Upper lobe of left lung (tissue), 6 donors: ENCODE measurements at regions not wholly inside any gene's neighbourhood (a gene's known extent, or its start where the extent isn't known, plus 50 kb on each side); places are given as distances from the start of the nearest gene placed in this dataset.

Experiments used
- ATAC-seq, 2 donors: fragments of 200-7000 bp; cut with Tn5 transposase; one replicate each; pipeline ENCODE4 v1.9.1; 2022; ENCODE audit warnings: mild to moderate bottlenecking in 2 of 2, moderate library complexity in 2 of 2; ENCODE audit not compliant: low FRiP score in 2 of 2
- DNase-seq, 2 donors: peaks; one replicate each; pipeline ENCODE4 v3.0.0-alpha.2; 2019 to 2020
- H3K27ac ChIP-seq, 4 donors: fragments of 200-600 bp; sonication (generic); one replicate each; pipeline ENCODE4 v1.5.1; 2016 to 2019
- H3K27me3 ChIP-seq, 4 donors: fragments of 200-600 bp; sonication (generic); one replicate each; pipeline ENCODE4 v1.5.1; 2017 to 2019
- H3K36me3 ChIP-seq, 4 donors: fragments of 200-600 bp; sonication (generic); one replicate each; pipeline ENCODE4 v1.5.1; 2016 to 2019
- H3K4me1 ChIP-seq, 4 donors: fragments of 200-600 bp; sonication (generic); one replicate each; pipeline ENCODE4 v1.5.1; 2018 to 2019
- H3K4me3 ChIP-seq, 4 donors: fragments of 200-600 bp; sonication (generic); one replicate each; pipeline ENCODE4 v1.5.1; 2017 to 2019; ENCODE audit warnings: mild to moderate bottlenecking in 2 of 4, moderate library complexity in 1 of 4
- H3K9me3 ChIP-seq, 4 donors: fragments of 200-600 bp; sonication (generic); one replicate each; pipeline ENCODE4 v1.5.1; 2018 to 2019
- CTCF ChIP-seq, 6 experiments: fragments of 450-650 bp in 4 of 6; fragments of 200-600 bp in 2 of 6; sonication (generic) in 2 of 6; IDR thresholded peaks; one replicate each; pipeline ENCODE4 v1.5.1; 2016 to 2019; ENCODE audit warnings: antibody characterized with exemption in 6 of 6
- EP300 ChIP-seq, 4 donors: sonication (generic); formaldehyde crosslinking; IDR thresholded peaks; one replicate each; pipeline ENCODE4 v1.5.1; 2017; ENCODE audit warnings: antibody characterized with exemption in 4 of 4, control low read depth in 2 of 4
- POLR2A ChIP-seq, 4 donors: fragments of 450-650 bp; IDR thresholded peaks; one replicate each; pipeline ENCODE4 v1.5.1; 2016 to 2017; ENCODE audit warnings: antibody characterized with exemption in 4 of 4, mild to moderate bottlenecking in 2 of 4
- POLR2AphosphoS5 ChIP-seq, 2 donors: sonication (generic); formaldehyde crosslinking; IDR thresholded peaks; one replicate each; pipeline ENCODE4 v1.5.1; 2017; ENCODE audit warnings: antibody characterized with exemption in 2 of 2
- WGBS, 2 donors: methylation state at CpG; one replicate each; pipeline ENCODE4 v1.1.5; 2017 to 2018; 5-methylcytosine and 5-hydroxymethylcytosine counted together
- donor health status: DM: no; HTN: no; CAD: no; lungs with moderate emphysema.
- donor health status: DM: no; HTN: yes; CAD: no; lungs with severe emphysema.

DNA sequence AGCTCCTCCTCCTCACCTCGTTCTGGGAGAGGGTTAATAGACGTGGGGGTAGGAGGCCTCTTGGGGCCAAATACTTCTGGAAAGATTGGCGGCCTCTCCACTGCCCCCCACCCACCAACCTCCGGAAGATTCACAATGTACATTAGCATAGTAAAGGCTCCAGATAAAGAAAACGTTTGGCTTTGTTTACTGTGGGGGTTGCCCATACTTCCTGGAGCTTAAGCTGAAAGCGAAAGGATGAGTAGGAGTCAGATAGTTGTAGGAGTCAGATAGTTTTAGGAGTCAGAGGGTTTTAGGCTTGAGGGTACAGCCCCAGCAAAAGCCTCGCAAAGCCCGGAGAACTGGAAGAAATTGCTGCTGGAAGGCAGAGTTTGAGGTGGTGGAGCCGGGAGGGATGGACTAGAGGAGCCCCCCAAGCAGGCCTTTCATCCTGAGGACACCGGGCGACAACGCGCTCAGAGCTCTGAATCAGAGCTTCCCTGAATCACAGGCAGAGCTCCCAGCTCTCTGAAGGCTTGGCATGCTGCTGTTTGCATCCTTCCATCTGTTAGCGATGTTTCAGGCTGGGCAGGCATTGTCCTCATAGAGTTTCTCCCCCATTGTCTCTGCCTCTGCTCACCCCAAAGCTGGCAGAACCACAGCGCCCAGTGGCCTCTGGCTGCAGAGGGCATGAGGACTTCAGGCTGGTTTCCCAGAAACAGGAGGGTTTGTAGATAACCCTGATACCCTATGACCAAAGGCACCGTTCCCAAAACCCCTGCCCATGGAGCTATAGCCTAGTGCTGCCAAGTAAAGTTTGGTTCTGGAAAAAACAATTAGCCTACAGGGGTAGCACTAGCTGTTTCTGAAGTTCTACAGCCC lies 280.7 kb downstream of the BCOR start:
- H3K27ac ChIP-seq = peak overlapping the region in 1 of 4 donors; percentile 53
- ATAC-seq (no peak), DNase-seq (no peak)
- WGBS, 2 donors = 31 to 38% methylated on average over 14 to 16 of the region's 16 CpGs
- H3K9me3 ChIP-seq = peaks cover 0 to 11% (median 0%) of the 10 kb centered on the region in 4 donors
- peaks cover 8 to 23% (median 12%) of the 10 kb centered on the region in 4 donors for H3K4me1 ChIP-seq
- H3K27me3 ChIP-seq = peaks cover 0 to 12% (median 0%) of the 10 kb centered on the region in 4 donors
- no peak for TF ChIP-seq EP300 (IDR thresholded peaks at IDR 0.05)
- no peak for TF ChIP-seq CTCF (IDR thresholded peaks at IDR 0.05)
- no peak for TF ChIP-seq POLR2A (IDR thresholded peaks at IDR 0.05)
- no peak overlapping the region for H3K4me3 ChIP-seq
- H3K36me3 ChIP-seq = no peaks in the 10 kb centered on the region

DNA sequence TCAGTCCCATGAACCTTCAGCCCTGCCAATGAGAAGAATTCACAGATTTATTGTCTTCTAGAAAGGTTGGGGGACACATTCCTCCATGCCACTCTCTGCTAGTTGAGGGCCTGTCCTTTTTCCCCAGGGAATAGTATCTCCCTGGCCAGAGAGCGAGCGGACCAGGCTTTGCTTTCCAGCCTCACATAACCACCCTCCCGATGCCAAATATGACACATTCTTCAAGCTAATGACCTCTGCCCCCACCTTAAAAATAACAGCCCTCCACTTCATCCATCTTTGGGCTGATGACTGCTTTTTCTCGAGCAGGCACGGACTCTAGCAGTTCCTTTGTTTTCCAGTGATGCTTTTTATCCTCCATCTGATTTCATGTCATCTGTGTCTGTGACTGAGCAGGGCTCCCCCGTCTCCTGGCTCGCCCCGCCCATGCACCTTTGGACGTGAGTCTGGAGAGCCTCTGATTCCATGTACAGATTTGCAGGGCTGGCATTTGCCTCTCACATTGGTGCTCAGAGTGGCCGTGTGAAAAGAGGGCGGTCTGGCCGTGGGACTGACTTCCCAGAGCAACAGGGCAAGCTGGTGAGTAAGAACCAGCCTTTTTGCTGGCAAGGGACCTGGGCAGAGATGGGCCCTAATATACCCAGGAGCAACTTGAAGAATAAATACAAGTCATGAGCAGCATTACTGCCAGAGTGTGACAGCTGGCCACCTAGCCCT lies 279.8 kb downstream of the BCOR start:
- ATAC-seq (no peak), DNase-seq (no peak)
- H3K4me3 ChIP-seq = no peak overlapping the region
- no peak overlapping the region for H3K27ac ChIP-seq
- H3K36me3 ChIP-seq = no peaks in the 10 kb centered on the region
- WGBS, 2 donors = 59 to 80% methylated on average over 9 to 12 of the region's 12 CpGs
- peaks cover 8 to 23% (median 12%) of the 10 kb centered on the region in 4 donors for H3K4me1 ChIP-seq
- peaks cover 0 to 17% (median 0%) of the 10 kb centered on the region in 4 donors for H3K9me3 ChIP-seq
- peaks cover 0 to 12% (median 0%) of the 10 kb centered on the region in 4 donors for H3K27me3 ChIP-seq
- no peak for TF ChIP-seq EP300 (IDR thresholded peaks at IDR 0.05)

DNA sequence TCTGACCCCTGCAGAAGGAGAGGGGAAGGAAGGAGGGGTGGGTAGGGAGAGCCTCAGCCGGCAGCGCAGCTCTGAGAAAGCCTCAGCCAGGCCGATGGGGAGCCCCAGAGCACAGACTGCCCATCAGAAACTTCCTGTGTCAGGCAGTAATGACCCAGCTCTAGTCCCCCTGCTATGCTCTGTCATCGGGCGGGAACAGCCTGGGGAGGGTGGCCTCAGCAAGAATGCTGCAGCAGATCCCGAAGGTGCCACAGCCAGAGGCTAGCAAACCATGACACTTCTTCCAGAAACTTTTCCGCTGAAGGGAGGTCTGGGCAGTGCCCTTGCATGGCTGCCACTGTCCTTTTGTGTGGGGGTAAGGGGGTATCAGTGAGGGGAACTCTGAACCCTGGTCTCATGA lies 279.0 kb downstream of the BCOR start:
- no peak for DNase-seq
- no peak for ATAC-seq
- H3K4me1 ChIP-seq = peaks cover 8 to 23% (median 12%) of the 10 kb centered on the region in 4 donors
- H3K27ac ChIP-seq = no peak overlapping the region
- no peak overlapping the region for H3K4me3 ChIP-seq
- no peak for TF ChIP-seq EP300 (IDR thresholded peaks at IDR 0.05)
- peaks cover 0 to 17% (median 0%) of the 10 kb centered on the region in 4 donors for H3K9me3 ChIP-seq
- no peaks in the 10 kb centered on the region for H3K36me3 ChIP-seq
- WGBS, 2 donors = 61% methylated on average over 7 of the region's 7 CpGs; no CpG with 5 or more reads in 1 of the 2 donors
- H3K27me3 ChIP-seq = peaks cover 0 to 12% (median 0%) of the 10 kb centered on the region in 4 donors

DNA sequence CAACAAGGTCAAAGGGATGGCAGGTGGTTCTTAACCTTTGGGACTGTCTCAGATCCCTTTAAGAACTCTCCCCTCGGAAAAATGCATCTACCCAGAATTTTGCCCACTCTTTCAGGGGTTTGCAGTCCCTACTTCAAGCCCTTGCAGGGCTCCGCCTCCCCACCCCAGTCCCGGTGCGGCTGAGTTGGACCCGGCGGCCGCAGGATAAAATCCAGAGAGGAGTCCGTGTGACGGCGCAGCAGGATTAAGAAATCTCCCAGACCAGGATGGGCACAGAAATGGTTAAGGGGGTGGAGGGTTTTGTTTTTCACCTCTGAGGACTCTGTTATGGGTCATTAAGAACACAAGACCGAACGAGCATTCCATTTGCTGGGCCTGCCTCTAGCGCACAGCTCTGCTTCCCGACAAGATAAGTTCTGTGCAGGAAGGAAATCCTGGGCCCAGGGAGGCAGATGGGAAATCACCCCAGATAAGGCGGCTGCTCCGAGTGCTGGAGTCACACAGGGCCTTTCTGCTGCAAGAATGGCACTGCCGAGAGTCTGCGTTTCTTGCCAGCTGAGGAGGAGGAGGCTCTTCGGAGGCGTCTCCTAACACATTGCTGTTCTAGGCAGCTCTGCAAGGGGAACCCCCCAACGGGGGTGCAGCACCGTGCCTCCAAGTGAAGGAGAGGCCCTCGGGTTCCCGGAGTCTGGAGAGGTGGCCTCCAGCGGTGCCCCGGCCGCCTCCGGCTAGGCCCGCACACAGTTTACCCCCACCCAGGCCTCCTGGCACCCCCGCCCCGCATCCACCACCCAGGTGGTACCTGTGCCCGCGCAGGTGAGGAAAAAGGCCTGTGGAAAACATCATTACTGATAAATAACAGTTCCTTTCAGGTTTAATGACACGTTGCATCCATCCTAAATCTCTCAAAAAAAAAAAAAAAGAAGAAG lies 277.6 kb downstream of the BCOR start:
- peaks cover 0 to 12% (median 0%) of the 10 kb centered on the region in 4 donors for H3K27me3 ChIP-seq
- TF ChIP-seq POLR2A (IDR thresholded peaks at IDR 0.05) (no peak), EP300 (IDR thresholded peaks at IDR 0.05) (peak in 1 of 4 donors; percentile 26), CTCF (IDR thresholded peaks at IDR 0.05) (no peak), POLR2AphosphoS5 (IDR thresholded peaks at IDR 0.05) (peak in 1 of 2 donors; percentile 24)
- no peaks in the 10 kb centered on the region for H3K36me3 ChIP-seq
- H3K4me3 ChIP-seq = peak overlapping the region in 3 of 4 donors; percentile 38 to 47 (median 47)
- 35 to 39% methylated on average over 9 to 29 of the region's 34 CpGs for WGBS, 2 donors
- peak; percentile 26 to 45 for DNase-seq
- H3K9me3 ChIP-seq = peaks cover 0 to 17% (median 0%) of the 10 kb centered on the region in 4 donors
- H3K4me1 ChIP-seq = peaks cover 3 to 16% (median 10%) of the 10 kb centered on the region in 4 donors
- ATAC-seq = no peak
- peak overlapping the region in 1 of 4 donors; percentile 55 for H3K27ac ChIP-seq

DNA sequence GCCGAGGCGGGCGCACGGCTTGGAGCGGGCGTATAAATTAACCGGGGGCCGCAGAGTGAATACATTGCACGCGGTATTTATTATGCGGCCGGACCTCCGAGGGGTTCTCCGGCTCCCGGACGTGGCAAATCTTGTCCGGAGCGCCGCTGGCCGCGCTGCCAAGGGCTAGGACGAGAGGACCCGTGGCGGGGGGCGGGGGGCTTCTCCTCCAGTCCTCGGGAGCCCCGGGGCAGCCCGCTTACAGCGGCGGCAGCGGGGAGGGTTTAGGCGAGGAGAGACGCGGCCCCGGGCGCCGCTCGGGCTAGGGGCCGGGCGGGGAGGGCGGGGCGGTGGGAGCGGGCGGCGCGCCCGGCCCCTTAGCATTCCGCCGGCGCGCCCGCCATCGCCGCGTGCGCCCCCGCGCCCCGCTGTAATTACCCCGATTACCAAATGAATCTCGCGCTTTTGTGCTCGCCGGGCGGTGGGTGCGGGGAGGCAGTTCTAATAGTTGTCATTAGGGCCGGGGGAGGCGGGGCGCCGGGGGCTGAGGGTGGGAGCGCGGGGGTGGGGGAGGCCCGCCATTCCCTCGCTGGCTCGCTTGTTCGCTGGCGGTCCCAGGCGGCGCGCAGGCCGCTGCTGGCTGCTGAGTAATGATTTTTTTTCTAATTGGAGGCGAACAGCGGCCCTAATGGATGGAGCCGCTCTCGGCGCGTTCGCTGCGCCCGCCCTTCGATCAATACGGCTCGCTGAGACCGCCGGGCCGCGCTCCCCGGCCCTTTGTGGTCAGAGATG lies 276.6 kb downstream of the BCOR start:
- Histone ChIP-seq H3K4me3 (peak overlapping the region; percentile 25 to 47 (median 42)), H3K9me3 (peaks cover 0 to 17% (median 0%) of the 10 kb centered on the region in 4 donors), H3K4me1 (peaks cover 3 to 16% (median 9%) of the 10 kb centered on the region in 4 donors), H3K27me3 (peaks cover 0 to 12% (median 0%) of the 10 kb centered on the region in 4 donors), H3K36me3 (no peaks in the 10 kb centered on the region), H3K27ac (peak overlapping the region in 1 of 4 donors; percentile 55)
- peak in 1 of 2 donors; percentile 84 for DNase-seq
- ATAC-seq = peak in 1 of 2 donors; percentile 78
- no peak for TF ChIP-seq POLR2A (IDR thresholded peaks at IDR 0.05)
- no peak for TF ChIP-seq POLR2AphosphoS5 (IDR thresholded peaks at IDR 0.05)
- no peak for TF ChIP-seq CTCF (IDR thresholded peaks at IDR 0.05)
- no peak for TF ChIP-seq EP300 (IDR thresholded peaks at IDR 0.05)
- 2 to 17% methylated on average over 13 to 57 of the region's 98 CpGs for WGBS, 2 donors
